HCT116 (cell line): ENCODE measurements at regions not wholly inside any gene's neighbourhood (a gene's known extent, or its start where the extent isn't known, plus 50 kb on each side); places are given as distances from the start of the nearest gene placed in this dataset.

Experiments used
- ATAC-seq: fragments of 200-7000 bp; cut with Tn5 transposase; 2 replicates; pipeline ENCODE4 v1.9.1; 2020; ENCODE audit warnings: mild to moderate bottlenecking, moderate library complexity
- BruUV-seq: library from RNA; stranded (reverse); fragments of 400-500 nt; replicated peaks from 2 replicates; lab custom pipeline; 2021; lab: Mats Ljungman, UMichigan
- CTCF ChIA-PET: fragments of 300-600 bp; sonication (Branson Sonifier 250); formaldehyde crosslinking; loops from one replicate; lab custom pipeline; 2021; ENCODE audit warnings: antibody characterized with exemption; lab: Charles Lee
- POLR2A ChIA-PET: fragments of 300-600, 350-600 bp; sonication (Branson Sonifier 250); formaldehyde crosslinking; loops from one replicate; lab custom pipeline; 2021; ENCODE audit warnings: antibody characterized with exemption; lab: Charles Lee
- RAD21 ChIA-PET, 2 experiments: fragments of 300-600 bp; sonication (Branson Sonifier 250); formaldehyde crosslinking; loops; one replicate each; lab custom pipeline; 2023; ENCODE audit warnings: low total read pairs in 2 of 2; ENCODE audit not compliant: uncharacterized antibody in 2 of 2, unreplicated experiment in 2 of 2, low non-redundant PET in 1 of 2; lab: Charles Lee
- DNase-seq: peaks from one replicate; pipeline ENCODE4 v3.0.0-alpha.2; 2010; ENCODE audit warnings: low read depth, low spot score
- H2AFZ ChIP-seq: fragments of 200-600 bp; shearing (Covaris generic), sonication (generic); 2 replicates; pipeline ENCODE4 v1.6.1; 2017; ENCODE audit warnings: low read depth, mixed run types, mixed read lengths, antibody characterized with exemption, low read length; ENCODE audit not compliant: poor library complexity, severe bottlenecking
- H3K27ac ChIP-seq: 2 replicates; pipeline ENCODE4 v1.5.1; 2012; ENCODE audit warnings: low read depth, low read length
- H3K27me3 ChIP-seq: fragments of 200-600 bp; sonication (generic); 2 replicates; pipeline ENCODE4 v1.6.1; 2016; ENCODE audit warnings: mixed run types, low read length, mixed read lengths; ENCODE audit not compliant: insufficient read depth
- H3K36me3 ChIP-seq, 2 experiments: fragments of 200-500 bp in 1 of 2; fragments of 200-600 bp in 1 of 2; sonication (Bioruptor generic) in 1 of 2; sonication (generic) in 1 of 2; 2 replicates each; pipeline versions ENCODE4 v1.5.1 to v1.6.1; 2014 to 2016; ENCODE audit warnings: low read length in 2 of 2, inconsistent platforms in 1 of 2, mixed read lengths in 1 of 2, mixed run types in 1 of 2; ENCODE audit not compliant: insufficient read depth in 2 of 2, control insufficient read depth in 1 of 2
- H3K4me1 ChIP-seq, 2 experiments: fragments of 200-600 bp in 1 of 2; sonication (generic) in 1 of 2; 2 replicates each; pipeline versions ENCODE4 v1.5.1 to v1.6.1; 2012 to 2017; ENCODE audit warnings: low read length in 2 of 2, inconsistent platforms in 1 of 2, mild to moderate bottlenecking in 1 of 2, mixed read lengths in 1 of 2, mixed run types in 1 of 2, moderate library complexity in 1 of 2; ENCODE audit not compliant: insufficient read depth in 2 of 2, control insufficient read depth in 1 of 2
- H3K4me2 ChIP-seq: fragments of 200-600 bp; sonication (generic); 2 replicates; pipeline ENCODE4 v1.6.1; 2017; ENCODE audit warnings: mixed run types, low read length, mixed read lengths
- H3K4me3 ChIP-seq, 2 experiments: fragments of 200-600 bp in 1 of 2; sonication (generic) in 1 of 2; replicated peaks in 1 of 2; 2 replicates each; pipeline ENCODE4 v1.5.1; 2011 to 2016; ENCODE audit warnings: low read length in 2 of 2, control low read depth in 1 of 2, low read depth in 1 of 2, mild to moderate bottlenecking in 1 of 2, mixed read lengths in 1 of 2, mixed run types in 1 of 2
- H3K79me2 ChIP-seq: fragments of 200-600 bp; sonication (generic); 2 replicates; pipeline ENCODE4 v1.6.1; 2017; ENCODE audit warnings: mild to moderate bottlenecking, mixed run types, low read length, moderate library complexity, mixed read lengths; ENCODE audit not compliant: insufficient read depth
- H3K9ac ChIP-seq: fragments of 200-600 bp; sonication (generic); 2 replicates; pipeline ENCODE4 v1.6.1; 2016; ENCODE audit warnings: low read length, mixed read lengths
- H3K9me2 ChIP-seq: fragments of 200-600 bp; sonication (generic), shearing (Covaris generic); 2 replicates; pipeline ENCODE4 v1.6.1; 2017; ENCODE audit warnings: mixed run types, mild to moderate bottlenecking, moderate library complexity; ENCODE audit not compliant: insufficient read depth
- H3K9me3 ChIP-seq, 2 experiments: fragments of 200-500 bp in 1 of 2; fragments of 200-600 bp in 1 of 2; sonication (Bioruptor generic) in 1 of 2; sonication (generic) in 1 of 2; 2 replicates each; pipeline ENCODE4 v1.6.1; 2014 to 2017; ENCODE audit warnings: low read length in 2 of 2, mixed read lengths in 2 of 2, inconsistent platforms in 1 of 2, low read depth in 1 of 2, mild to moderate bottlenecking in 1 of 2, mixed run types in 1 of 2, moderate library complexity in 1 of 2; ENCODE audit not compliant: control insufficient read depth in 1 of 2, insufficient read depth in 1 of 2
- H4K20me1 ChIP-seq: fragments of 200-600 bp; sonication (generic), shearing (Covaris generic); 2 replicates; pipeline ENCODE4 v1.6.1; 2017; ENCODE audit warnings: mixed run types, mild to moderate bottlenecking, moderate library complexity; ENCODE audit not compliant: insufficient read depth
- ATF3 ChIP-seq: IDR thresholded peaks from 2 replicates; pipeline ENCODE4 v1.6.1; 2012
- CEBPB ChIP-seq: IDR thresholded peaks from 2 replicates; pipeline ENCODE4 v1.6.1; 2012; ENCODE audit warnings: low read depth
- CTCF ChIP-seq, 3 experiments: fragments of 200-600 bp in 1 of 3; sonication (generic) in 1 of 3; IDR thresholded peaks in 2 of 3; conservative IDR thresholded peaks in 1 of 3; 2 replicates each; pipeline ENCODE4 v1.5.1; 2012 to 2017; ENCODE audit warnings: low read depth in 2 of 3, low read length in 2 of 3, antibody characterized with exemption in 1 of 3, borderline replicate concordance in 1 of 3, control low read depth in 1 of 3, mild to moderate bottlenecking in 1 of 3, mixed read lengths in 1 of 3, mixed run types in 1 of 3, moderate library complexity in 1 of 3; ENCODE audit not compliant: insufficient read depth in 1 of 3
- MAX ChIP-seq: IDR thresholded peaks from 2 replicates; pipeline ENCODE4 v1.6.1; 2012
- POLR2A ChIP-seq: IDR thresholded peaks from 2 replicates; pipeline ENCODE4 v1.7.0; 2011; ENCODE audit warnings: borderline replicate concordance; ENCODE audit not compliant: insufficient read depth, insufficient read length; ENCODE audit errors: extremely low read depth
- POLR2AphosphoS5 ChIP-seq: IDR thresholded peaks from 2 replicates; pipeline ENCODE4 v1.6.1; 2011; ENCODE audit warnings: mild to moderate bottlenecking, low read depth, low read length, moderate library complexity
- RAD21 ChIP-seq: IDR thresholded peaks from 2 replicates; pipeline ENCODE4 v1.6.1; 2012; ENCODE audit warnings: low read depth, mild to moderate bottlenecking
- YY1 ChIP-seq: IDR thresholded peaks from 2 replicates; pipeline ENCODE4 v1.6.1; 2011; ENCODE audit warnings: low read length, low read depth, moderate library complexity, mild to moderate bottlenecking; ENCODE audit not compliant: insufficient replicate concordance; ENCODE audit errors: extremely low read depth
- ZFX ChIP-seq: fragments of 450-650 bp; IDR thresholded peaks from 2 replicates; pipeline ENCODE4 v1.6.1; 2017
- intact Hi-C: fragments of 100-400 bp; cut with micrococcal nuclease; formaldehyde crosslinking; loops from 2 replicates; pipeline ENCODE4 v1.10.0; 2022

- no peaks in the 10 kb centered on the region for H3K79me2 ChIP-seq
- intact Hi-C loops = no loop called here
- no peak overlapping the region for H3K4me2 ChIP-seq
These were observed 466.6 kb upstream of the TNP1 start for GRCh38 chr2:217326238-217327022.

GRCh38 chr2:217325816-217326215 is 466.0 kb upstream of the TNP1 start:
- Histone ChIP-seq H3K27ac (no peak overlapping the region), H4K20me1 (no peaks in the 10 kb centered on the region), H2AFZ (no peak overlapping the region), H3K4me2 (no peak overlapping the region), H3K4me1 (no peaks in the 10 kb centered on the region), H3K36me3 (no peaks in the 10 kb centered on the region), H3K27me3 (peaks cover 33% of the 10 kb centered on the region), H3K9me2 (no peaks in the 10 kb centered on the region), H3K9me3 (no peaks in the 10 kb centered on the region), H3K4me3 (no peak overlapping the region), H3K9ac (no peak overlapping the region), H3K79me2 (no peaks in the 10 kb centered on the region)
- intact Hi-C loops = no loop called here
- ATAC-seq = no peak
- CTCF ChIA-PET = no interaction called here
- POLR2A ChIA-PET = no interaction called here
- no peak for DNase-seq
- RAD21 ChIA-PET = no interaction called here
- TF ChIP-seq RAD21 (no peak), POLR2A (no peak), CEBPB (no peak), CTCF (IDR thresholded peaks at IDR 0.05 in 2 of 3, conservative IDR thresholded peaks at IDR 0.05 in 1 of 3; ENCODE audit: borderline replicate concordance in 1 of 3, insufficient read depth in 1 of 3, low read depth in 2 of 3, low read length in 2 of 3) (no peak), ATF3 (no peak), POLR2AphosphoS5 (no peak), ZFX (no peak), MAX (no peak)
- BruUV-seq = no TSS peak

More at GRCh38 chr2:217326238-217327022, 466.6 kb upstream of the TNP1 start:
- RAD21 ChIA-PET = no interaction called here
- no peaks in the 10 kb centered on the region for H3K9me2 ChIP-seq
- H3K4me1 ChIP-seq = no peaks in the 10 kb centered on the region
- CTCF ChIA-PET = no interaction called here
- peaks cover 31% of the 10 kb centered on the region for H3K27me3 ChIP-seq
- no peak overlapping the region for H3K9ac ChIP-seq
- BruUV-seq = no TSS peak
- no peak overlapping the region for H3K27ac ChIP-seq
- no peak overlapping the region for H2AFZ ChIP-seq
- no peak for TF ChIP-seq YY1
- no peak for ATAC-seq
- H3K9me3 ChIP-seq = no peaks in the 10 kb centered on the region
- H3K36me3 ChIP-seq = no peaks in the 10 kb centered on the region
- DNase-seq = no peak
- H4K20me1 ChIP-seq = no peaks in the 10 kb centered on the region
- no peak overlapping the region for H3K4me3 ChIP-seq
- POLR2A ChIA-PET = no interaction called here
